HG02840 (cell line): ENCODE measurements at regions not wholly inside any gene's neighbourhood (a gene's known extent, or its start where the extent isn't known, plus 50 kb on each side); places are given as distances from the start of the nearest gene placed in this dataset.
"Not testable (repeated sequence)": the region's sequence is repeated elsewhere in the genome, so short reads cannot be mapped to it uniquely, and the experiment has no call there.

Experiments
- ATAC-seq: cut with Tn5 transposase; IDR thresholded peaks from one replicate; pipeline ENCODE4 v1.9.1; 2021; ENCODE audit warnings: mild to moderate bottlenecking, moderate library complexity, moderate number of reproducible peaks; ENCODE audit not compliant: unreplicated experiment, low FRiP score

GRCh38 chr5:124836314-124836713, 89.9 kb upstream of the ZNF608 start:
- ATAC-seq: not testable (repeated sequence)

- no peak for ATAC-seq
Observed at GRCh38 chr5:124839371-124839998, 93.0 kb upstream of the ZNF608 start.

GRCh38 chr5:124841829-124842712, 95.6 kb upstream of the ZNF608 start:
- no peak for ATAC-seq

GRCh38 chr5:124842725-124843595, 96.5 kb upstream of the ZNF608 start:
- ATAC-seq: no peak

- no peak for ATAC-seq
Observed at GRCh38 chr5:124843596-124843899, 97.1 kb upstream of the ZNF608 start.

GRCh38 chr5:124844371-124844920, 98.0 kb upstream of the ZNF608 start:
- no peak for ATAC-seq

GRCh38 chr5:124847907-124848306, 101.5 kb upstream of the ZNF608 start:
- no peak for ATAC-seq

- no peak for ATAC-seq
Observed at GRCh38 chr5:124849774-124850173, 103.3 kb upstream of the ZNF608 start.

GRCh38 chr5:124856726-124857125, 110.3 kb upstream of the ZNF608 start:
- ATAC-seq: no peak

GRCh38 chr5:124858612-124859011, 112.2 kb upstream of the ZNF608 start:
- no peak for ATAC-seq

- ATAC-seq: no peak
Observed at GRCh38 chr5:124859027-124859426, 112.6 kb upstream of the ZNF608 start.

GRCh38 chr5:124859556-124860290, 113.3 kb upstream of the ZNF608 start:
- no peak for ATAC-seq

- ATAC-seq: no peak
Observed at GRCh38 chr5:124860291-124860655, 113.8 kb upstream of the ZNF608 start.

GRCh38 chr5:124865066-124865465, 118.6 kb upstream of the ZNF608 start:
- no peak for ATAC-seq

GRCh38 chr5:124865603-124866354, 119.3 kb upstream of the ZNF608 start:
- ATAC-seq: no peak

GRCh38 chr5:124866355-124867136, 120.1 kb upstream of the ZNF608 start:
- no peak for ATAC-seq

GRCh38 chr5:124867137-124867704, 120.8 kb upstream of the ZNF608 start:
- no peak for ATAC-seq

- no peak for ATAC-seq
Observed at GRCh38 chr5:124868676-124869075, 122.2 kb upstream of the ZNF608 start.
